Thyroid gland (tissue), 4 donors: ENCODE measurements at regions not wholly inside any gene's neighbourhood (a gene's known extent, or its start where the extent isn't known, plus 50 kb on each side); places are given as distances from the start of the nearest gene placed in this dataset.

Experiments
- CTCF ChIP-seq, 6 experiments: fragments of 200-600 bp in 3 of 6; fragments of 450-650 bp in 3 of 6; sonication (generic) in 3 of 6; IDR thresholded peaks; one replicate each; pipeline ENCODE4 v1.5.1; 2016 to 2019; ENCODE audit warnings: antibody characterized with exemption in 6 of 6, mild to moderate bottlenecking in 2 of 6, inconsistent platforms in 1 of 6, moderate library complexity in 1 of 6
- POLR2A ChIP-seq, 2 donors: fragments of 450-650 bp; IDR thresholded peaks; one replicate each; pipeline ENCODE4 v1.6.1; 2017; ENCODE audit warnings: antibody characterized with exemption in 2 of 2, mild to moderate bottlenecking in 2 of 2, moderate library complexity in 1 of 2

GRCh38 chr4:112855058-112855457 lies 194.4 kb upstream of the ANK2 start:
- no peak for TF ChIP-seq CTCF (IDR thresholded peaks at IDR 0.05)
- no peak for TF ChIP-seq POLR2A (IDR thresholded peaks at IDR 0.05)
